ENCODE measurements at regions not wholly inside any gene's neighbourhood (a gene's known extent, or its start where the extent isn't known, plus 50 kb on each side); places are given as distances from the start of the nearest gene placed in this dataset.
A peak's percentile ranks its signal among the peaks of the same experiment; 100 is the strongest.

DNA sequence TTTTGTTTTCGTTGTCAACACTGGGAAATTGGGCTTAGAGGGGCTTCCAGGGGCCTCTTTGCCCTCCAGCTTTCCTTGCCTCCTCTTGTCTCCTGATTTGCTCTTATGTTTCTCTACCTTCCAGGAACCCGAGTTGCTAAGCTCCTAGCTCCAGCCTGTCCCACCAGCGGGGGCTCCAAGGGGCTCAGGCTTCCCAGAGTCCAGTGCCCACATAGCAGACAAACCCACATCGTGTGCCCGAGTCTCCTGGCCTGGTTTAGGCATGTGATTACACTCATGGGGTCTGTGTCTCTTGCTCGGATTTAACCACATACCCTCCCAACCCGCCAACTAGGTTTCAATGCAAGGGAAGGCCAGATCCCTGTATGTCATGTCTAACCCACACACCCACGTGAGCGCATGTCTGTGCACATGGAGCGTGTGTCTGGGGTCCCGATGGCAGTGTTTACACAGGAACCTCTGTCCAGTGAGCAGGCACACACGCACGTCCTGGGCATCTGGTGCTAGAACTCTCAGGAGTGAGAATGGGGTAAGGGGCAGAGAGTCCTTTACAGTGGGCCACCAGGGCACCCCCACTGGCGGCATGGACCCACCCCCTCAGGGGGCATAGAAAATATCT, 76.1 kb upstream of the MED9 start:
- H3K4me1 ChIP-seq (ENCODE audit: insufficient read depth, low read length, poor library complexity, severe bottlenecking), result peaks cover 89% of the 10 kb centered on the region
- no peaks in the 10 kb centered on the region for H3K9me3 ChIP-seq (ENCODE audit: insufficient read depth, low read depth, low read length)
- no peaks in the 10 kb centered on the region for H3K36me3 ChIP-seq (ENCODE audit: insufficient read depth, low read length)
- no peaks in the 10 kb centered on the region for H3K9me2 ChIP-seq (replicated peaks; ENCODE audit: low read depth, low read length)
- H3K9ac ChIP-seq (ENCODE audit: low read depth, low read length, poor library complexity, severe bottlenecking), result peak overlapping the region; percentile 68
- peaks cover 28% of the 10 kb centered on the region for H3F3A ChIP-seq (ENCODE audit: low read depth)
- no peak overlapping the region for H2AFZ ChIP-seq (ENCODE audit: low read length)
- no peaks in the 10 kb centered on the region for H3K27me3 ChIP-seq (ENCODE audit: insufficient read depth, low read length, poor library complexity, severe bottlenecking)
- H3K4me3 ChIP-seq (ENCODE audit: low read length, poor library complexity, severe bottlenecking), result no peak overlapping the region
- no peaks in the 10 kb centered on the region for H3K79me2 ChIP-seq (ENCODE audit: insufficient read depth, low read length)
- no peaks in the 10 kb centered on the region for H4K20me1 ChIP-seq (ENCODE audit: insufficient read depth, low read length, poor library complexity, severe bottlenecking)
- H3K4me2 ChIP-seq (ENCODE audit: low read depth, low read length, poor library complexity, severe bottlenecking), result no peak overlapping the region
- TF ChIP-seq EZH2phosphoT487 (IDR thresholded peaks at IDR 0.05; ENCODE audit: borderline replicate concordance), result no peak
- TF ChIP-seq, protein P1, sequence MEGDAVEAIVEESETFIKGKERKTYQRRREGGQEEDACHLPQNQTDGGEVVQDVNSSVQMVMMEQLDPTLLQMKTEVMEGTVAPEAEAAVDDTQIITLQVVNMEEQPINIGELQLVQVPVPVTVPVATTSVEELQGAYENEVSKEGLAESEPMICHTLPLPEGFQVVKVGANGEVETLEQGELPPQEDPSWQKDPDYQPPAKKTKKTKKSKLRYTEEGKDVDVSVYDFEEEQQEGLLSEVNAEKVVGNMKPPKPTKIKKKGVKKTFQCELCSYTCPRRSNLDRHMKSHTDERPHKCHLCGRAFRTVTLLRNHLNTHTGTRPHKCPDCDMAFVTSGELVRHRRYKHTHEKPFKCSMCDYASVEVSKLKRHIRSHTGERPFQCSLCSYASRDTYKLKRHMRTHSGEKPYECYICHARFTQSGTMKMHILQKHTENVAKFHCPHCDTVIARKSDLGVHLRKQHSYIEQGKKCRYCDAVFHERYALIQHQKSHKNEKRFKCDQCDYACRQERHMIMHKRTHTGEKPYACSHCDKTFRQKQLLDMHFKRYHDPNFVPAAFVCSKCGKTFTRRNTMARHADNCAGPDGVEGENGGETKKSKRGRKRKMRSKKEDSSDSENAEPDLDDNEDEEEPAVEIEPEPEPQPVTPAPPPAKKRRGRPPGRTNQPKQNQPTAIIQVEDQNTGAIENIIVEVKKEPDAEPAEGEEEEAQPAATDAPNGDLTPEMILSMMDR (conservative IDR thresholded peaks at IDR 0.05; ENCODE audit: low read length), result no peak

DNA sequence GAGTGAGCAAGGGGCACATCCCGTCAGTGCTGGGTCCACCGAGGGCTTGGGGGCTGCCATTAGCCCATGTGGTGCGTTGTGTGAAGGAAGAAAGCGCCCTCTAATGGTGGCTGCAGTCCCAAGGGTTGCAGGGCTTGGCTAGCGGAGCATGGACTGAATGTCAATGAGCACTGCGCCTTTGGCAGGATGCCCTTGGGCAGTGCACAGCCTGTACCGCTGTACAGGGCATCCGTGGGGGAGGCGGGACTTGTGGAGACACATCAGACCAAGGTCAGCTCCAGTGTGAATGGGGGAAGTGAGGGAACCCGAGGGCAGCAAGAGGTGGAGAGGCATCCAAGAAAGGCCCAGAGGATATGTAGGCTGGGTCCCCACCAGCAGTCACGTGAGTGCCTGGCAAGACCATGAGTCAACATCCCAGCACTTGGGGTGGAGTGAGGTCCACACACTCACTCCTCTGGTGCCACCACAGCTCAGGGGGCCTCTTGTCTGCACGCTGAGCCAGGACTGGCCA, 75.5 kb upstream of the MED9 start:
- H3F3A ChIP-seq (ENCODE audit: low read depth), result peaks cover 28% of the 10 kb centered on the region
- H3K4me2 ChIP-seq (ENCODE audit: low read depth, low read length, poor library complexity, severe bottlenecking), result no peak overlapping the region
- H2AFZ ChIP-seq (ENCODE audit: low read length), result no peak overlapping the region

DNA sequence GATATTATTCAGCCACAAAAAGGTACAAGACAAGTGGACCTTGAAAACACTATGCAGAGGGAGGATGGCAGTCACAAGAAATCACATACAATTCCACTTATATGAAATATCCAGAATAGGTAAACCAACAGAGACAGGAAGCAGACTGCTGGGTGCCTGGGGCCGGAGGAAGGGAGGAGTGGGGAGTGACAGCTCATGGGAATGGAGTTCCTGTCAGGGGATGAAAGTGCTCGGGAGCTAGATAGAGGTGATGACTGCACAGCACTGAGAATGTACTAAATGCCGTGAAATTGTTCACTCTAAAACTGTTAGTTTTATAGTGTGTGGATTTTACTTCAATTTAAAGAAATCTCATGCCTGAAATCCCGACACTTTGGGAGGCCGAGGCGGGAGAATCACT, 74.2 kb upstream of the MED9 start:
- H3K9me2 ChIP-seq (replicated peaks; ENCODE audit: low read depth, low read length), result no peaks in the 10 kb centered on the region
- no peaks in the 10 kb centered on the region for H3K36me3 ChIP-seq (ENCODE audit: insufficient read depth, low read length)
- no peak overlapping the region for H2AFZ ChIP-seq (ENCODE audit: low read length)
- peak overlapping the region; percentile 69 for H3K4me3 ChIP-seq (ENCODE audit: low read length, poor library complexity, severe bottlenecking)
- H3F3A ChIP-seq (ENCODE audit: low read depth), result peaks cover 28% of the 10 kb centered on the region
- peak overlapping the region; percentile 86 for H3K4me2 ChIP-seq (ENCODE audit: low read depth, low read length, poor library complexity, severe bottlenecking)
- TF ChIP-seq EZH2phosphoT487 (IDR thresholded peaks at IDR 0.05; ENCODE audit: borderline replicate concordance), result no peak
- TF ChIP-seq, protein P1 (conservative IDR thresholded peaks at IDR 0.05; ENCODE audit: low read length), result no peak
- H3K9ac ChIP-seq (ENCODE audit: low read depth, low read length, poor library complexity, severe bottlenecking), result peak overlapping the region; percentile 85
- H3K27me3 ChIP-seq (ENCODE audit: insufficient read depth, low read length, poor library complexity, severe bottlenecking), result no peaks in the 10 kb centered on the region
- H3K9me3 ChIP-seq (ENCODE audit: insufficient read depth, low read depth, low read length), result no peaks in the 10 kb centered on the region
- H3K79me2 ChIP-seq (ENCODE audit: insufficient read depth, low read length), result no peaks in the 10 kb centered on the region
- H3K4me1 ChIP-seq (ENCODE audit: insufficient read depth, low read length, poor library complexity, severe bottlenecking), result peaks cover 94% of the 10 kb centered on the region
- H4K20me1 ChIP-seq (ENCODE audit: insufficient read depth, low read length, poor library complexity, severe bottlenecking), result no peaks in the 10 kb centered on the region

More for the DNA sequence above, 75.5 kb upstream of the MED9 start:
- Histone ChIP-seq H3K9me2 (replicated peaks; ENCODE audit: low read depth, low read length) (no peaks in the 10 kb centered on the region), H3K4me3 (ENCODE audit: low read length, poor library complexity, severe bottlenecking) (no peak overlapping the region), H3K9ac (ENCODE audit: low read depth, low read length, poor library complexity, severe bottlenecking) (peak overlapping the region; percentile 68), H3K4me1 (ENCODE audit: insufficient read depth, low read length, poor library complexity, severe bottlenecking) (peaks cover 91% of the 10 kb centered on the region), H3K79me2 (ENCODE audit: insufficient read depth, low read length) (no peaks in the 10 kb centered on the region), H3K36me3 (ENCODE audit: insufficient read depth, low read length) (no peaks in the 10 kb centered on the region), H3K27me3 (ENCODE audit: insufficient read depth, low read length, poor library complexity, severe bottlenecking) (no peaks in the 10 kb centered on the region), H4K20me1 (ENCODE audit: insufficient read depth, low read length, poor library complexity, severe bottlenecking) (no peaks in the 10 kb centered on the region), H3K9me3 (ENCODE audit: insufficient read depth, low read depth, low read length) (no peaks in the 10 kb centered on the region)
- TF ChIP-seq, protein P1 (conservative IDR thresholded peaks at IDR 0.05; ENCODE audit: low read length), result peak; percentile 58
- no peak for TF ChIP-seq EZH2phosphoT487 (IDR thresholded peaks at IDR 0.05; ENCODE audit: borderline replicate concordance)

Data from Loucy (cell line).